RWPE2 (cell line): ENCODE measurements at regions not wholly inside any gene's neighbourhood (a gene's known extent, or its start where the extent isn't known, plus 50 kb on each side); places are given as distances from the start of the nearest gene placed in this dataset.

ENCODE experiments used
- ATAC-seq: fragments of 200-7000 bp; cut with Tn5 transposase; 3 replicates; pipeline ENCODE4 v1.9.1; 2021; ENCODE audit warnings: low read depth
- DNase-seq: peaks from one replicate; pipeline ENCODE4 v3.0.0-alpha.2; 2020; ENCODE audit warnings: low spot score
- H3K27ac ChIP-seq: fragments of 450-650 bp; 2 replicates; pipeline ENCODE4 v1.5.1; 2017; ENCODE audit warnings: mild to moderate bottlenecking; ENCODE audit not compliant: poor library complexity, severe bottlenecking
- H3K27me3 ChIP-seq: fragments of 250-450 bp; sonication (Bioruptor Pico); 2 replicates; pipeline ENCODE4 v1.5.1; 2021; ENCODE audit warnings: mild to moderate bottlenecking, moderate library complexity; ENCODE audit not compliant: insufficient read depth, poor library complexity, severe bottlenecking
- H3K36me3 ChIP-seq: fragments of 250-450 bp; sonication (Bioruptor Pico); 2 replicates; pipeline ENCODE4 v1.5.1; 2020; ENCODE audit warnings: low read depth, mild to moderate bottlenecking, moderate library complexity
- H3K4me1 ChIP-seq: fragments of 250-450 bp; sonication (Bioruptor Pico); 2 replicates; pipeline ENCODE4 v1.5.1; 2021; ENCODE audit warnings: mild to moderate bottlenecking, moderate library complexity; ENCODE audit not compliant: insufficient read depth, poor library complexity, severe bottlenecking
- H3K4me3 ChIP-seq: fragments of 250-450 bp; sonication (Bioruptor Pico); 2 replicates; pipeline ENCODE4 v1.5.1; 2021; ENCODE audit warnings: mild to moderate bottlenecking, moderate library complexity; ENCODE audit not compliant: severe bottlenecking
- H3K9me3 ChIP-seq: fragments of 250-450 bp; sonication (Bioruptor Pico); 2 replicates; pipeline ENCODE4 v1.5.1; 2021; ENCODE audit warnings: mild to moderate bottlenecking, moderate library complexity; ENCODE audit not compliant: severe bottlenecking
- CTCF ChIP-seq: fragments of 450-650 bp; IDR thresholded peaks from one replicate; pipeline ENCODE4 v1.5.1; 2017; ENCODE audit warnings: mild to moderate bottlenecking, moderate library complexity; ENCODE audit not compliant: poor library complexity, severe bottlenecking

GRCh38 chr5:56543441-56544388 lies 271.6 kb upstream of the MAP3K1 start:
- no peaks in the 10 kb centered on the region for H3K36me3 ChIP-seq
- no peak for TF ChIP-seq CTCF
- no peaks in the 10 kb centered on the region for H3K9me3 ChIP-seq
- H3K4me1 ChIP-seq = peaks cover 20% of the 10 kb centered on the region
- ATAC-seq (peak; percentile 88), DNase-seq (peak; percentile 67)
- H3K4me3 ChIP-seq = no peak overlapping the region
- H3K27ac ChIP-seq = peak overlapping the region; percentile 96
- no peaks in the 10 kb centered on the region for H3K27me3 ChIP-seq

DNA sequence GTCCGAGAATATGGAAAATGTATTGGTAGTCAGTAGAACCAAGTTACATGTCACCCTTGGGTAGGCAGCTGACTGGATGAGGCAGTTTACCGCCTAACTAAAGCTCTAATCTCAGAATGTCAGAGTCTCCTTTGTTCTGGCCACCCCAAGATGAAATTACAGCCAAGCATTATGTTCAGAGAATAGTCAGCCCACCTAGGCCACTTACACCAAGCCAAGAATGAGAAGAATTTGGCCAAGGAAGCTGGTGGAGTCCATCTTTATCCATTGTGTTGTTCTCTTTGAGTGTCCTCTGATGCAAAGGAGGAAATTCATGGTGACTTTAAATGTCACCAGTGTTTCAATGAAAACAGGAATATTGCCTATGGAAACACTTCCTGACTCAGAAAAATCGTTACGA lies 275.1 kb upstream of the MAP3K1 start:
- H3K27ac ChIP-seq = no peak overlapping the region
- no peak for ATAC-seq
- no peak overlapping the region for H3K4me3 ChIP-seq
- no peaks in the 10 kb centered on the region for H3K9me3 ChIP-seq
- H3K36me3 ChIP-seq = no peaks in the 10 kb centered on the region
- peaks cover 26% of the 10 kb centered on the region for H3K4me1 ChIP-seq
- DNase-seq = no peak
- TF ChIP-seq CTCF = no peak
- H3K27me3 ChIP-seq = no peaks in the 10 kb centered on the region

- no peak overlapping the region for H3K27ac ChIP-seq
- TF ChIP-seq CTCF = no peak
- H3K4me1 ChIP-seq = peaks cover 31% of the 10 kb centered on the region
- ATAC-seq (no peak), DNase-seq (no peak)
- no peaks in the 10 kb centered on the region for H3K36me3 ChIP-seq
- no peaks in the 10 kb centered on the region for H3K9me3 ChIP-seq
- H3K4me3 ChIP-seq = no peak overlapping the region
- H3K27me3 ChIP-seq = no peaks in the 10 kb centered on the region
Measured at GRCh38 chr5:56538580-56538979, 276.8 kb upstream of the MAP3K1 start.

DNA sequence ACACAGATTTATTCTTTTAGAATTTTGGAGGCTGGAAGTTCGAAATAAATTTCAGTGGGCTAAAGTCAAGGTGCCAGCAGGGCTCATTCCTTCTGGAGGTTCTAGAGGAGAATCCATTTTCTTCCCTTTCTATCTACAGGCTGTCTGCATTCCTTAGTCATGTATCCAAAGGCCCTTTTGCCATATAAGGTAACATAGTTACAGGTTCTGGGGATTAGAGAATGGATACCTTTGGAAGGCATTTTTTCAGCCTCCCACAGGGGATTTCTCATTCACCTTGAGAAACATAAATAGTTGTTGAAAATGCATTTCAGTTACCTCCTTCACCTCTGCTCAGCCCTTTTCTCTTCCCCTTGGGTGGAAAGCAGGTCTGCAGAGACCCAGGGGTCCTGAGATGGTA lies 280.0 kb upstream of the MAP3K1 start:
- Histone ChIP-seq H3K36me3 (no peaks in the 10 kb centered on the region), H3K27ac (peak overlapping the region; percentile 52), H3K27me3 (no peaks in the 10 kb centered on the region), H3K4me1 (peaks cover 24% of the 10 kb centered on the region), H3K4me3 (no peak overlapping the region), H3K9me3 (no peaks in the 10 kb centered on the region)
- TF ChIP-seq CTCF = no peak
- ATAC-seq = peak; percentile 72
- no peak for DNase-seq
